ENCODE measurements at regions not wholly inside any gene's neighbourhood (a gene's known extent, or its start where the extent isn't known, plus 50 kb on each side); places are given as distances from the start of the nearest gene placed in this dataset.

DNA sequence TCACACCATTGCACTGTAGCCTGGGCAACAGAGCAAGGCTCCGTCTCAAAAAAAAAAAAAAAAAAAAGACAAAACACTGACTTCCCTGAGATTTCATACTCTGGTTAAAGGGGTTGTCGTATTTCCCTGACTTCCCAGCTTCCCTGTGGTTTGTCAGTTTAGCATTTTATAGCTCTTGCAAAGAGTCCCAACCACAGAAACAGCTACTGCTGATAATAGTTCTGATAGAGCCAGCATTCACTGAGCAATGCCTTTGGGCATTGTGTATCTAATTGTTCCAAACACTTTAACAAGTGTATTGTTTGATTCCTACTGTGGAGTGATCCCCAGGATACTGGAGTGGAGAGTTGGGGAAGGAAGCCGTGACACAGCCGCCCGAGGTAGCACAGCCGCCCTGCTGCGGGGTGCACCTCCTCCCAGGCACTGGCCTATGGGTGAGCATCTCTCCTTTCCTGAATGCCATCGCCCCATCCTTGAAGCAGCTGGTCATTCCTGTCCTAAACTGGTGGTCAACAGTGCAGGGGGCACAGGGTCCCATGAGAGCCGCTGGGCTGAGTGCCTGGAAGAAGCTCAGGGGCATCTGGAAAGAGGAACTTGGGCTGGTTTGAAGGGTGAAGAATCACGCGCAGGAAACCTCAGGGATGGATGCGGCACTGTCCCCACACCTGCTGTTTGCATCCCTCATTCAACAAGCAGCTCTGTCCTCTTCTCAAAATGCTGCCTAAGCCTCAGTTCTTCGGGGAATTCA lies 81.0 kb upstream of the TMEM18 start:
- no peaks in the 10 kb centered on the region for H3K36me3 Mint-ChIP-seq
- H3K27ac ChIP-seq (ENCODE audit: insufficient read depth, low read length, poor library complexity, severe bottlenecking): no peak overlapping the region
- no peak overlapping the region for H3K27ac Mint-ChIP-seq
- H3K4me3 Mint-ChIP-seq: no peak overlapping the region
- H3K4me3 ChIP-seq (ENCODE audit: low read depth, low read length): no peak overlapping the region
- ATAC-seq (ENCODE audit: low read depth in 2 of 2) (no peak), DNase-seq (no peak)
- peaks cover 0 to 4% (median 0%) of the 10 kb centered on the region in 7 donors for H3K9me3 Mint-ChIP-seq
- H3K4me1 Mint-ChIP-seq: peaks cover 0 to 2% (median under 1%) of the 10 kb centered on the region in 4 donors
- no peaks in the 10 kb centered on the region for H3K9me3 ChIP-seq (ENCODE audit: control insufficient read depth in 2 of 2, low read length in 2 of 2)
- no peaks in the 10 kb centered on the region for H3K36me3 ChIP-seq (ENCODE audit: control insufficient read depth, insufficient read depth, low read length)
- H3K27me3 Mint-ChIP-seq: peaks cover 24% of the 10 kb centered on the region
- H3K27me3 ChIP-seq (ENCODE audit: control insufficient read depth, insufficient read depth, low read length): peaks cover 2% of the 10 kb centered on the region
- H3K4me1 ChIP-seq (ENCODE audit: control insufficient read depth, insufficient read depth, low read length, poor library complexity, severe bottlenecking): no peaks in the 10 kb centered on the region

DNA sequence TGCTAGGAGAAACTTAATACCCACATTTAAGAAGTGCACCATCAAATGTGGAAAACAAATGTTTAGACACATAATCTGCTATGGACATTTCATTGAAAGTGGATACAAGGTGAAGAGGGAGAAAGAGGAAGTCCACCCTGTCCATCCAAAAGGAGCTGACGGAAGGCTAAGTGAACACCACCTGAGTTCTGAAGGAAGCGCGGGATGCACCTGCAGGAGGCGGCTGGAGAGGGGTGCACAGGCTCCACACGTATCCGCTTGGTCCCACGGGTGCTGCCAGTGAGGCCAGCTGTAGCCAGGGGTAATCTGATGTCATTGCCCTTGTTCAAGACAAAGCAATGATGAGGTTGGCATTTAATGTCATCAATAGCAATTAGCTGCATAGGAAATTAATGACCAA lies 75.9 kb upstream of the TMEM18 start:
- Histone ChIP-seq H3K4me1 (ENCODE audit: control insufficient read depth, insufficient read depth, low read length, poor library complexity, severe bottlenecking) (no peaks in the 10 kb centered on the region), H3K9me3 (ENCODE audit: control insufficient read depth in 2 of 2, low read length in 2 of 2) (no peaks in the 10 kb centered on the region), H3K27ac (ENCODE audit: insufficient read depth, low read length, poor library complexity, severe bottlenecking) (no peak overlapping the region), H3K4me3 (ENCODE audit: low read depth, low read length) (no peak overlapping the region), H3K36me3 (ENCODE audit: control insufficient read depth, insufficient read depth, low read length) (no peaks in the 10 kb centered on the region), H3K27me3 (ENCODE audit: control insufficient read depth, insufficient read depth, low read length) (peaks cover 2% of the 10 kb centered on the region)
- Mint-ChIP-seq H3K9me3 (peaks cover 0 to 4% (median 0%) of the 10 kb centered on the region in 7 donors), H3K27me3 (peaks cover 10% of the 10 kb centered on the region), H3K27ac (no peak overlapping the region), H3K36me3 (no peaks in the 10 kb centered on the region), H3K4me3 (no peak overlapping the region), H3K4me1 (no peaks in the 10 kb centered on the region)
- DNase-seq: no peak
- ATAC-seq (ENCODE audit: low read depth in 2 of 2): no peak

DNA sequence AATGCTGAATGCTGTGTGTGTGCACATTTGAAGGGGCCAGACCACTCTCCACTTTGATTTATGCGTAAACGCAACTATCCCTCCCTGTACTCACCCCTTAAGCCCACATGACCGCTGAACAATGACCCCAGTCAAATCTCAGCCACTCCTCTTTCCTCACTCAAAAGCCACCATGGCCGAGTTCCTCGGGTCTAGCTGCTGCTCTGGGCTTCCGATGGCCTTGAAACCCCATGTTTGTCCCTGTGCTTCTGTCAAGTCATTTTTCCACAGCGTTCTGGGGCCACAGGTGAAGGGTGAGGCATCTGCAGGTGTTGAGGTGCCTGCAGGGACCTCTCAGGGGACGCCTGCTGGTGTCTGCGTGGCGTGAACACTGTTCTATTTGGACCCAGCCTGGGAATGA lies 74.3 kb upstream of the TMEM18 start:
- no peak overlapping the region for H3K4me3 ChIP-seq (ENCODE audit: low read depth, low read length)
- no peaks in the 10 kb centered on the region for H3K9me3 ChIP-seq (ENCODE audit: control insufficient read depth in 2 of 2, low read length in 2 of 2)
- H3K9me3 Mint-ChIP-seq: peaks cover 0 to 4% (median 0%) of the 10 kb centered on the region in 7 donors
- no peaks in the 10 kb centered on the region for H3K36me3 Mint-ChIP-seq
- no peak overlapping the region for H3K4me3 Mint-ChIP-seq
- DNase-seq (no peak), ATAC-seq (ENCODE audit: low read depth in 2 of 2) (no peak)
- no peaks in the 10 kb centered on the region for H3K4me1 ChIP-seq (ENCODE audit: control insufficient read depth, insufficient read depth, low read length, poor library complexity, severe bottlenecking)
- no peak overlapping the region for H3K27ac ChIP-seq (ENCODE audit: insufficient read depth, low read length, poor library complexity, severe bottlenecking)
- H3K4me1 Mint-ChIP-seq: no peaks in the 10 kb centered on the region
- H3K27me3 ChIP-seq (ENCODE audit: control insufficient read depth, insufficient read depth, low read length): no peaks in the 10 kb centered on the region
- no peaks in the 10 kb centered on the region for H3K36me3 ChIP-seq (ENCODE audit: control insufficient read depth, insufficient read depth, low read length)
- H3K27ac Mint-ChIP-seq: no peak overlapping the region
- peaks cover 10% of the 10 kb centered on the region for H3K27me3 Mint-ChIP-seq

DNA sequence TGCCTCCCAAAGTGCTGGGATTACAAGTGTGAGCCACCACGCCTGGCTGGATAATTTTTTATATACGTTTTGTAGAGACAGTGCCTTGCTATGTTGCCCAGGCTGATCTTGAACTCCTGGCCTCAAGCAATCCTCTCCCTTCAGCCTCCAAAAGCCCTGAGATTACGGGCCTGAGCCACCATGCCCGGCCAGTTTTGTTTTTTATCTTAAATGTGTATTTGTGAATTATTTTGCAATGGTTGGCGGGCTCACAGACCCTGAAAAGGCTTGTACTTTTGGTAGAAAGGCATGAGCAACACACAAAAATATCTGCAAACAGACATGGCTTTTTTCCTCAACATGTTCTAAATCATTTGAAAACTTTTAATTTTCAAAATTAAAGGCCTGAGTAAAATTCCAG lies 73.4 kb upstream of the TMEM18 start:
- Mint-ChIP-seq H3K36me3 (no peaks in the 10 kb centered on the region), H3K4me1 (no peaks in the 10 kb centered on the region), H3K27ac (no peak overlapping the region), H3K4me3 (no peak overlapping the region), H3K9me3 (peaks cover 0 to 4% (median 0%) of the 10 kb centered on the region in 7 donors), H3K27me3 (peaks cover 10% of the 10 kb centered on the region)
- H3K4me1 ChIP-seq (ENCODE audit: control insufficient read depth, insufficient read depth, low read length, poor library complexity, severe bottlenecking): no peaks in the 10 kb centered on the region
- no peaks in the 10 kb centered on the region for H3K27me3 ChIP-seq (ENCODE audit: control insufficient read depth, insufficient read depth, low read length)
- H3K36me3 ChIP-seq (ENCODE audit: control insufficient read depth, insufficient read depth, low read length): no peaks in the 10 kb centered on the region
- H3K27ac ChIP-seq (ENCODE audit: insufficient read depth, low read length, poor library complexity, severe bottlenecking): no peak overlapping the region
- no peak for DNase-seq
- ATAC-seq (ENCODE audit: low read depth in 2 of 2): no peak
- H3K9me3 ChIP-seq (ENCODE audit: control insufficient read depth in 2 of 2, low read length in 2 of 2): no peaks in the 10 kb centered on the region
- H3K4me3 ChIP-seq (ENCODE audit: low read depth, low read length): no peak overlapping the region

DNA sequence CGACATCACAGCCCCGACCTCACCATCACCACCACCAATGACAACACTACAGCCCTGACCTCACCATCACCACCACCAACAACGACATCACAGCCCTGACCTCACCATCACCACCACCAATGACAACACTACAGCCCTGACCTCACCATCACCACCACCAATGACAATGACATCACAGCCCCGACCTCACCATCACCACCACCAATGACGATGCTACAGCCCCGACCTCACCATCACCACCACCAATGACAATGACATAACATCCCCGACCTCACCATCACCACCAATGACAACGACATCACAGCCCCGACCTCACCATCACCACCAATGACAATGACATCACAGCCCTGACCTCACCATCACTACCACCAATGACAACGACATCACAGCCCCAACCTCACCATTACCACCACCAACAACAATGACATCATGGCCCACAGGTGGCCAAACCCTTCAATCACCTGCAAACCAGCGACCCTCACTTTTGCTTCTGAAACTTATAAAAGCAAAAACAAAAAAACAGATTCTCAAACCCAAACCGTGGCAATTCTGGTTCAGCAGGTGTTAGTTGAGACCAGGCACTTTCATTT lies 70.7 kb upstream of the TMEM18 start:
- H3K4me1 ChIP-seq (ENCODE audit: control insufficient read depth, insufficient read depth, low read length, poor library complexity, severe bottlenecking): no peaks in the 10 kb centered on the region
- H3K27me3 ChIP-seq (ENCODE audit: control insufficient read depth, insufficient read depth, low read length): no peaks in the 10 kb centered on the region
- Mint-ChIP-seq H3K27ac (no peak overlapping the region), H3K36me3 (no peaks in the 10 kb centered on the region), H3K9me3 (peaks cover 0 to 5% (median 0%) of the 10 kb centered on the region in 7 donors), H3K27me3 (no peaks in the 10 kb centered on the region), H3K4me1 (no peaks in the 10 kb centered on the region), H3K4me3 (no peak overlapping the region)
- no peak overlapping the region for H3K27ac ChIP-seq (ENCODE audit: insufficient read depth, low read length, poor library complexity, severe bottlenecking)
- no peak for ATAC-seq (ENCODE audit: low read depth in 2 of 2)
- no peak for DNase-seq
- H3K4me3 ChIP-seq (ENCODE audit: low read depth, low read length): no peak overlapping the region
- H3K36me3 ChIP-seq (ENCODE audit: control insufficient read depth, insufficient read depth, low read length): no peaks in the 10 kb centered on the region
- peaks cover 0 to 1% of the 10 kb centered on the region in 2 experiments for H3K9me3 ChIP-seq (ENCODE audit: control insufficient read depth in 2 of 2, low read length in 2 of 2)

DNA sequence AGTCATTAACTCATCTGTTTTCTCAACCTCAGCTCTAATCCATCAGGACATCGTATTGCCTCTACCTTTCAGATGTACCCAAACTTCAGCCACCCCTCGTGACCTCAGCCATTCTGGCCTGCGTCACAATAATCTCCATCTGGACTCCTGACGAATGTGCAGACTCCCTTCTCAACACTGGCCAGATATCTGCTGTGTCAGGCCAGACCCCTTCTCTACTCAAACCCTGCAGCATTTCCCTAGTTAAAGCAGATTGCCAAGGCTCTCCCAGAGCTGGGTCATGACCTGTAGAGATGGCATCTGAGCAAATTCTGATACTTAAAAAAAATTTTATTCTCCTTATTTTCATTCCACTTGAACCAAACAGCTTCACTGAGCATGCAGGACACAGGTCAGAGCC lies 69.5 kb upstream of the TMEM18 start:
- Mint-ChIP-seq H3K36me3 (no peaks in the 10 kb centered on the region), H3K27me3 (peaks cover 4% of the 10 kb centered on the region), H3K4me3 (no peak overlapping the region), H3K27ac (no peak overlapping the region), H3K4me1 (no peaks in the 10 kb centered on the region), H3K9me3 (peaks cover 0 to 5% (median 0%) of the 10 kb centered on the region in 7 donors)
- Histone ChIP-seq H3K27ac (ENCODE audit: insufficient read depth, low read length, poor library complexity, severe bottlenecking) (no peak overlapping the region), H3K4me3 (ENCODE audit: low read depth, low read length) (no peak overlapping the region), H3K27me3 (ENCODE audit: control insufficient read depth, insufficient read depth, low read length) (peaks cover under 1% of the 10 kb centered on the region), H3K4me1 (ENCODE audit: control insufficient read depth, insufficient read depth, low read length, poor library complexity, severe bottlenecking) (no peaks in the 10 kb centered on the region), H3K9me3 (ENCODE audit: control insufficient read depth in 2 of 2, low read length in 2 of 2) (peaks cover 0 to 1% of the 10 kb centered on the region in 2 experiments), H3K36me3 (ENCODE audit: control insufficient read depth, insufficient read depth, low read length) (no peaks in the 10 kb centered on the region)
- no peak for DNase-seq
- no peak for ATAC-seq (ENCODE audit: low read depth in 2 of 2)

DNA sequence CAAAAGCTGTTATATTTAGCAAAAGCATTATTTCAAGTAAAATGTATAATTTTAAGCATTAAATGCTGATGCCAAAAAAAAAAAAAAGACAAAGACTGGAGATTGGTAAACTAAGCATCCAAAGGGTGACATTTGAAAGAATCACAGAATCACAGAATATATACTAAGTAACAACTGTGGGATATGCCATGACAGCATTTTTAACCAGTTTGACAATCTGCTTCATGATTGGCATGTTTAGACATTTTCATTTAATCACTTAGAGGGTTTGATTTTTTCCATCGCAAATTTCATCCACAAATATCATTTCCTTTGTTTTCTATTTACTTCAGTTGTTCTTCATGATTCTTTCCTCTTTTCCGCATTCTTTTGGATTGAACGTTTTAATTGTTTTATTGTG lies 66.9 kb upstream of the TMEM18 start:
- H3K4me1 Mint-ChIP-seq: peaks cover 0 to 9% (median 5%) of the 10 kb centered on the region in 4 donors
- ATAC-seq (ENCODE audit: low read depth in 2 of 2) (no peak), DNase-seq (no peak)
- H3K4me3 ChIP-seq (ENCODE audit: low read depth, low read length): no peak overlapping the region
- peaks cover 11% of the 10 kb centered on the region for H3K27me3 Mint-ChIP-seq
- H3K27me3 ChIP-seq (ENCODE audit: control insufficient read depth, insufficient read depth, low read length): peaks cover 2% of the 10 kb centered on the region
- H3K4me1 ChIP-seq (ENCODE audit: control insufficient read depth, insufficient read depth, low read length, poor library complexity, severe bottlenecking): peaks cover 9% of the 10 kb centered on the region
- H3K9me3 ChIP-seq (ENCODE audit: control insufficient read depth in 2 of 2, low read length in 2 of 2): peaks cover 0 to 1% of the 10 kb centered on the region in 2 experiments
- H3K4me3 Mint-ChIP-seq: no peak overlapping the region
- no peak overlapping the region for H3K27ac ChIP-seq (ENCODE audit: insufficient read depth, low read length, poor library complexity, severe bottlenecking)
- no peaks in the 10 kb centered on the region for H3K36me3 ChIP-seq (ENCODE audit: control insufficient read depth, insufficient read depth, low read length)
- peaks cover 0 to 5% (median 0%) of the 10 kb centered on the region in 7 donors for H3K9me3 Mint-ChIP-seq
- no peak overlapping the region for H3K27ac Mint-ChIP-seq
- no peaks in the 10 kb centered on the region for H3K36me3 Mint-ChIP-seq

DNA sequence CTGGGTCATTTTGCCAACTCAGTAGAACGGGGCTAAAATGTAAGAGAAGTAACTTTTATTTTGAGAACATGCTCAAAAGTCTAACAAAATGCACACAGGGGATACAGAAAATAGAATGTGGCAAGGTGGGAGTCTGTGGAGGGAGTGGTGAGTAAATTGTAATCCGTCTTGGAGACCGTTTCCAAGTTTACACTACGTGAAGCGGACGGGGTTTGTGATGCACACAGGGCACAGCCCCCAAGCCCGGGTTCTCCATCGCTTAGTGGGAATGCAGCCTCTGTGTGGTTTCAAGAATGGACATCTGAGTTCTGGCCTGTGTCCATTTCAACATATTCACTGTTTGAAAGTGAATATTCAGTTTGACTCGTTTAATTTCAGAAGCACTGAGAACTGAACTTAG lies 65.0 kb upstream of the TMEM18 start:
- DNase-seq (no peak), ATAC-seq (ENCODE audit: low read depth in 2 of 2) (no peak)
- no peak overlapping the region for H3K27ac ChIP-seq (ENCODE audit: insufficient read depth, low read length, poor library complexity, severe bottlenecking)
- Mint-ChIP-seq H3K27ac (no peak overlapping the region), H3K36me3 (no peaks in the 10 kb centered on the region), H3K4me1 (peaks cover 0 to 9% (median 5%) of the 10 kb centered on the region in 4 donors), H3K4me3 (no peak overlapping the region), H3K27me3 (peaks cover 11% of the 10 kb centered on the region), H3K9me3 (peaks cover 0 to 4% (median 0%) of the 10 kb centered on the region in 7 donors)
- no peaks in the 10 kb centered on the region for H3K36me3 ChIP-seq (ENCODE audit: control insufficient read depth, insufficient read depth, low read length)
- H3K9me3 ChIP-seq (ENCODE audit: control insufficient read depth in 2 of 2, low read length in 2 of 2): peaks cover 0 to 1% of the 10 kb centered on the region in 2 experiments
- H3K4me1 ChIP-seq (ENCODE audit: control insufficient read depth, insufficient read depth, low read length, poor library complexity, severe bottlenecking): peaks cover 9% of the 10 kb centered on the region
- no peak overlapping the region for H3K4me3 ChIP-seq (ENCODE audit: low read depth, low read length)
- H3K27me3 ChIP-seq (ENCODE audit: control insufficient read depth, insufficient read depth, low read length): peaks cover 7% of the 10 kb centered on the region
